Vagina (tissue), 2 donors: ENCODE measurements at regions not wholly inside any gene's neighbourhood (a gene's known extent, or its start where the extent isn't known, plus 50 kb on each side); places are given as distances from the start of the nearest gene placed in this dataset.

ENCODE experiments used
- POLR2A ChIP-seq, 2 donors: fragments of 450-650 bp; IDR thresholded peaks; one replicate each; pipeline ENCODE4 v1.6.1; 2017; ENCODE audit warnings: antibody characterized with exemption in 2 of 2, mild to moderate bottlenecking in 2 of 2, moderate library complexity in 2 of 2
- POLR2AphosphoS5 ChIP-seq, 2 donors: sonication (generic); formaldehyde crosslinking; IDR thresholded peaks; one replicate each; pipeline ENCODE4 v1.9.0; 2017; ENCODE audit warnings: antibody characterized with exemption in 2 of 2, mild to moderate bottlenecking in 2 of 2, low read depth in 1 of 2; ENCODE audit not compliant: insufficient read depth in 1 of 2
- TF ChIP-seq, protein P1 (sequence below), 3 experiments: fragments of 450-650 bp in 2 of 3; fragments of 200-600 bp in 1 of 3; sonication (generic) in 1 of 3; IDR thresholded peaks; one replicate each; pipeline ENCODE4 v1.5.1; 2017 to 2019; ENCODE audit warnings: antibody characterized with exemption in 3 of 3, mild to moderate bottlenecking in 2 of 3, moderate library complexity in 2 of 3

DNA sequence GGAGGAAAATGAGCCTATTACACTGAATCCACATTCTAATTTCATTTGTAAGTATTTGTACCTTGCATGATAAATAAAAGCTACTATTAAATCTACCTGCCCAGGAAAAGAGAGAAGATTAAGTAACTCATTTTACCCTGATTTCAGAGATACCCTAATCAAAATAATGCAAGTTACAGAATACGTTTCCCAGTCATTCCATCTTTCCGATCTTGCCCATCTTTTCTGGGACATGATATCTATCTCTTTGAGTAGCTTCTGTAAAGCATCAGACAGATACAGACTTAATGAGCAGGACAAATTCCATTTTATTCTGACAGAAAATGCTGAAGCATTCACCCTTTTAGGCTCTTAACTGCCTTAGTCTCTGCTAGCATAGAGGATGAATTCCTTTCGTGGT, 56.6 kb downstream of the SPRY2 start:
- TF ChIP-seq, protein P1, sequence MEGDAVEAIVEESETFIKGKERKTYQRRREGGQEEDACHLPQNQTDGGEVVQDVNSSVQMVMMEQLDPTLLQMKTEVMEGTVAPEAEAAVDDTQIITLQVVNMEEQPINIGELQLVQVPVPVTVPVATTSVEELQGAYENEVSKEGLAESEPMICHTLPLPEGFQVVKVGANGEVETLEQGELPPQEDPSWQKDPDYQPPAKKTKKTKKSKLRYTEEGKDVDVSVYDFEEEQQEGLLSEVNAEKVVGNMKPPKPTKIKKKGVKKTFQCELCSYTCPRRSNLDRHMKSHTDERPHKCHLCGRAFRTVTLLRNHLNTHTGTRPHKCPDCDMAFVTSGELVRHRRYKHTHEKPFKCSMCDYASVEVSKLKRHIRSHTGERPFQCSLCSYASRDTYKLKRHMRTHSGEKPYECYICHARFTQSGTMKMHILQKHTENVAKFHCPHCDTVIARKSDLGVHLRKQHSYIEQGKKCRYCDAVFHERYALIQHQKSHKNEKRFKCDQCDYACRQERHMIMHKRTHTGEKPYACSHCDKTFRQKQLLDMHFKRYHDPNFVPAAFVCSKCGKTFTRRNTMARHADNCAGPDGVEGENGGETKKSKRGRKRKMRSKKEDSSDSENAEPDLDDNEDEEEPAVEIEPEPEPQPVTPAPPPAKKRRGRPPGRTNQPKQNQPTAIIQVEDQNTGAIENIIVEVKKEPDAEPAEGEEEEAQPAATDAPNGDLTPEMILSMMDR (IDR thresholded peaks at IDR 0.05), result no peak
- TF ChIP-seq POLR2AphosphoS5 (IDR thresholded peaks at IDR 0.05; ENCODE audit: insufficient read depth in 1 of 2, low read depth in 1 of 2) (no peak), POLR2A (IDR thresholded peaks at IDR 0.05) (no peak)
